GM18907 (cell line): ENCODE measurements at regions not wholly inside any gene's neighbourhood (a gene's known extent, or its start where the extent isn't known, plus 50 kb on each side); places are given as distances from the start of the nearest gene placed in this dataset.

ENCODE experiments used
- ATAC-seq: cut with Tn5 transposase; IDR thresholded peaks from one replicate; pipeline ENCODE4 v1.9.1; 2021; ENCODE audit warnings: mild to moderate bottlenecking, moderate library complexity; ENCODE audit not compliant: unreplicated experiment

- no peak for ATAC-seq
These were observed 77.5 kb upstream of the CAST start for GRCh38 chr5:96584712-96585111.

DNA sequence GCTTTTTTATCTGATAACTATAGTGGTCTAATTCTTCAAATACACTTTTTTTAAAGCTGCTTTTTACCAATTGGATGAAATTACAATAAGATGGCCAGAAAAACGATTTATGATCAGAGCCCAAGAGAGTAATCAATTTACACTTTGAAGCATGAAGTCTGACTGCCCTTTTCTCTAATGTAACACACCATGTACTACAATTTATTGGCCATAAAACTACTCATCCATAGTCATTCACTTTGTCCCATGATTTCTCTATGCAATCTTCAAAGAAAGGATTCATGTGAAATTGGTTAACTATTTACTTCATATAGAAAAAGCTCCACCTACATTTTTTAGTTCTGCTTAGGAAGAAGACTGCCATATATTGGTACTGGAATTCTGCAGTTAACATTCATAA is 73.6 kb upstream of the CAST start:
- no peak for ATAC-seq

DNA sequence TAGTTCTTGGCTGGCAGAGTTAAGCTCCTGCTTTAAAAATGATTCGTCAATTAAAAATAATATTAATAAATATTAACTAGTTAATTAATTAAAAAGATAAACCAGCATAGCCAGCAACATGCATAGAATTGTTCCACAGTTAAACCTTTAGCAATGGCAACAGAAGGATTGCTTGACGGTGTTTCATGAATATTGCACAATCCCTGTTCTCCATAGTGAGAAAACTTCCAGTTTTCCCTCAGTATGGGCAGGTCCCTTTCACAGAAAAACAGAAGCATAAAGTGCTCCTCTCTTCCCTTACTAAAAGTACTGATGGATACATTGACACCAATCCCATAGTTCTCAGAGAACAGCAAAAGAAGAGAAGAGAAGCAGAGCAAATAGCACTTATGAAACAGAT is 71.4 kb upstream of the CAST start:
- no peak for ATAC-seq

DNA sequence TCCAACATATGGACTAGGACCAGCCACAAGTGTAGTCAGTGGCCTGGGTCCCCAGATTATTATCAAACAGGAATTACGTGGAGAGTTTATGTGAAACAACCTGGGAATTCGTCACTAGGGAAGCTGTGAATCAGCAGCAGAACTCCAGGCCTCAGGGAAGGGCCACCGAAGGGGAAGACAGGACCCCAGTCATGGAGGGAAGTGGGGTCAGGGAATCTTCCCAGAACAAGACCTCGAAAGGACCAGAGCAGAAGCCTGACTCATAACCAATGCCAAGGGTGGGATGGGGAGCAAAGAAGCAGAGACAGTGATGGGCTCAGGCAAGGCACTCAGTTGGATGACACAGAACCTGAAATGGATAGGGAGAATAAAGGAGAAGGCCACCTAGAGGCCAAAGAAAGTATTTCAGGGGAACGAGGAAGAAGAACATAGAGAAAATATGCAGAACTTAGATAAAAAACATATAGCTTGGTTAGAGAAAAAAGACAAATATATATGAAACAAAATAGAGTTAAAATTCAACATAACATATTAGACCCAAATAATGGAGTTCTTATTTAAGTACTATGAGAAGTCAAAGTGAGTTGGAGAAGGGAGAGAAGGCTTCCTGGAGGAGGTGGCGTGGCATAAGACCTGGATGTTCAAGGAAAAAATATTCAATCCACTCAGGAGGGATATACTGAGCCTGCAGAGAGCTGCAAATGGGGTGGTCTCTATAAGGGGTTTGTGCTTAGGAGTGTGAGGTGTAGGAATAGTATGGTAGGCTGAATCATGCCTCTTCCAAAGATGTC is 66.7 kb upstream of the CAST start:
- peak; percentile 52 for ATAC-seq

DNA sequence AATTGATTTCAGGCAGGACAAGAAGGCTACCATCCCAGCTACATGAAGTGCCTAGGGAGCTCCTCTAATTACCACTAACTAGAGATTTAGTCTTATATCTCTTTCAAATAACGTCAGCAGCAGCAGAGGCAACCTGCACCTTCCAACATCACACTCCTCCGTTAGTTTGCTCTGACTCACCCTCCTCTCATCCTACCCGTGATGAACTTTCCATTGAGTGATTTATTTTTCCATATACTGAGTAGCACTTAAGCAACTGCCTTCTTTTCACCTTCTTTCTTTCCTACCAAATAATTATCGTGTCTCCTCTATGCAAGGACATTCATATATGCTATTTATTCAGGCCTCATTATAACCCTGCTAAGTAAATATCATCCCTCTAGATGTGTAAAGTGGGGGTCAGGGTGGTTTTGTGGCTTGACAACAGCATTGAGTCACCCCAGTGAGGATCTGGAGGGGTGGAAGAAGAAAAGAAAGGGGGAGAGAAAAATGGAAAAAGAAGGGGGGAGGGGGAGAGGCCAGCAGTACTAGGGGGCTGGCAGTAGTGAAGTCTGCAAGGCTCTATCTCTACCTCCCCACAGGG is 64.6 kb upstream of the CAST start:
- ATAC-seq: no peak

DNA sequence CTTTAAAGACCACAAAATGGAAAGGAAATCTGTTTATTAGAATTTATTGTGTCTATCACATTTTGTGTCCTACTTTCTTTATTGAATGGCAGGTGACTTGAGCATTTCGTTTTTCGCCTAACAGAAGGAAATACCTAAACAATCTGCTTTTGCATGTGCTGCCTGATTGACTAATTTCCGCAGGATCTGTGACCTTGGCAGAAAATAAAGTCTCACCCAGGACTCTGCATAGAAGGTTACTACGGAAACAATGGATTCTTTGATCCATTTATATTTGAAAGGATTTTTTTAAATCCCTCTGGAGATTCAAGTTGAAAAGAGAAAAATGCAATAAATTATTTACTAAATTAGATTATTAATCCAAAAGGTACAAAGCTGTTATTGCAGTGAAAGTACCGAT is 61.0 kb upstream of the CAST start:
- ATAC-seq: no peak

GRCh38 chr5:96601715-96602244 is 60.4 kb upstream of the CAST start:
- peak; percentile 87 for ATAC-seq

- ATAC-seq: no peak
These were observed 59.4 kb upstream of the CAST start for GRCh38 chr5:96602776-96603175.

GRCh38 chr5:96605144-96605837 is 56.9 kb upstream of the CAST start:
- no peak for ATAC-seq

DNA sequence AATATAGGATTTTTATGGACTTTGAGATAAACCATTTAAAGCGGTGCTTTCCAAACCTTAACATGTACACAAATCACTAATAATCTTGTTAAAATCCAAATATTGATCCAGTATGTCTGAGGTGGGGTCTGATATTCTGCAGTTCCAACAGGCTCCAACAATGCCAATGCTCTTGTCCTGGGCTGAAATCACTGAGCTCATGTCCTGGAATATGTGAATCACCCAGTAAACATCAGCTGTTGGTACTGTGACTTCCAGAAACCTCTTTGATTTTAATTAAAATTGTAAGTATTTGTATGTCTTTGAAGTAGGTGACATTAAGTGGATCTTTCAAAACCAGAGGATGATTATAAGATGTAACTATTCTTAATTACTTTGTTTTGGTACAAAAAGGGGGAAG is 52.8 kb upstream of the CAST start:
- no peak for ATAC-seq

- ATAC-seq: no peak
These were observed 51.4 kb upstream of the CAST start for GRCh38 chr5:96610747-96611146.

DNA sequence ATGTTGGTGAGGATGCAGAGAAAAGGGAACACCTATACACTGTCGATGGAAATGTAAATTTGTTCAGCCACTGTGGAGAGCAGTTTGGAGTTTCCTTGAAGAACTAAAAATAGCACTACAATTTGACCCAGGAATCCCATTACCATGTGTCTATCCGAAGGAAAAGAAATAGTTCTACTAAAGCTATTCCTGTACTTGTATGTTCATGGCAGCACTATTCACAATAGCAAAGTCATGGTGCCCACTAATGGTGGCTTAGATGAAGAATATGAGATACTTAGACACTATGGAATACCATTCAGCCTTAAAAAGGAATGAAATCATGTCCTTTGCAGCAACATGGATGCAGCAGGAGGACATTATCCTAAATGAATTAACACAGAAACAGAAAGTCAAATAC is 50.2 kb upstream of the CAST start:
- ATAC-seq: no peak
